SH-SY5Y (cell line): ENCODE measurements at regions not wholly inside any gene's neighbourhood (a gene's known extent, or its start where the extent isn't known, plus 50 kb on each side); places are given as distances from the start of the nearest gene placed in this dataset.

Experiments
- GATA2 ChIP-seq: IDR thresholded peaks from 2 replicates; pipeline ENCODE4 v1.6.1; 2011; ENCODE audit warnings: mild to moderate bottlenecking, low read depth, low read length
- GATA3 ChIP-seq: IDR thresholded peaks from 2 replicates; pipeline ENCODE4 v1.6.1; 2011; ENCODE audit warnings: low read depth, mild to moderate bottlenecking, low read length, moderate library complexity

GRCh38 chr1:79082233-79082632, 75.7 kb upstream of the ADGRL4 start:
- TF ChIP-seq GATA2 (no peak), GATA3 (no peak)
